NCI-H2029 treated with DMSO at 0.1 percent for 48 hours (cell line): ENCODE measurements at regions not wholly inside any gene's neighbourhood (a gene's known extent, or its start where the extent isn't known, plus 50 kb on each side); places are given as distances from the start of the nearest gene placed in this dataset.
"Not testable (repeated sequence)": the region's sequence is repeated elsewhere in the genome, so short reads cannot be mapped to it uniquely, and the experiment has no call there.

Experiments
- DNase-seq: peaks from one replicate; lab custom pipeline; 2025; lab: John Stamatoyannopoulos, UW

- no peak for DNase-seq
Observed at GRCh38 chr7:13577566-13578145, 411.8 kb downstream of the ETV1 start.

GRCh38 chr7:13578294-13578693, 411.2 kb downstream of the ETV1 start:
- no peak for DNase-seq

- DNase-seq: no peak
Observed at GRCh38 chr7:13581097-13581496, 408.4 kb downstream of the ETV1 start.

DNA sequence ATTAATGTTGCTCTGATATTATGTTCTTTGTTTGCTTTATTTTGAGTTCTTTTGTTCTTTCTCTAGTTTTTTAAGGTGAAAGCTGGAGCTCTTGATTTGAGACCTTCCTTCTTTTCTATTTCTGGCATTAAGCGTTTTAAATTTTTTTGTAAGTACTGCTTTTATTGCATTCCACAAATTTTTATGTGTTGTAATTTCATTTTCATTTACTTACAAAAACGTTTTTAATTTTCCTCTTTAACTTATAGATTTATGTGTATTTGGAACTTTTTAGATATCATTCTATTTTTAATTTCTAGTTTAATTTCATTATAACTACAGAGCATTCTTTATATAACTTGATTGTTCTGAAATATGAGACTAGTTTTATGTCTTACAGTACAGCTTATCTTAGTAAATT, 395.6 kb downstream of the ETV1 start:
- DNase-seq: no peak

DNA sequence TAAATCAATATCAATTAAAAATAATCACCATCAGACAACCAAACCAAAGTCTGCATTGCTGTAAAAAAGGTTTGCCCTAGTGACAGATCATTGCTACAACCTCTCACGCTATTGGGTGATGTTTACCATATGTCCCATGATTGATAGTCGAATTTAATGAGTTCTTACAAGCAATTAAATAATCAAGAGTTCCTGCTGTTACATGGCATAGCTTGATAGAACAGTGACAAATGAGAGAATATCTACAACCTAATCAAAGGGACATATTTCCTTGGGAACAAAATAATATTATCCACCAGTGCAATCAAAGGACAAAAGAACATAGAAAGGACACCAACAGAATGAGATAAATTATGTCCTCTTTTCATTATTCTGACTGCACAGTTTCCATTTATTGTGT, 387.4 kb downstream of the ETV1 start:
- DNase-seq: no peak

GRCh38 chr7:13603016-13603415, 386.4 kb downstream of the ETV1 start:
- DNase-seq: no peak

DNA sequence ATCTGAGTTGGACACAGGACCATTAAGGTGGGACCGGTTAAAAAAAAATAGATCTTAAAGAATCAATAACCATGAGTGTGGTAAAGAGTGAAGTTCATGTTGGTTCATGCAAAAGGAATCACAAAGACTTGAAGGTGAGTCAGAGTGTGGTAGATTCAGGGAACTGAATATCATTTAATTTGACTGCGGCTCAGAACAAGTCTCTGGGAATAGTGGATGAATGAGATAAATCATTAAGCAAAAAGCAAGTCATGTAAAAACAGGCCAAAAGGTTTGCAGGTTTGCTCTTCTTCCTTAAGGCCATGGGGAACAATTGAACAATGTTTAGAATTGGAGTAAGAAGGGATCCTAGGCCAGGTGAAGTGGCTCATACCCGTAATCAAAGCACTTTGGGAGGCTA, 385.8 kb downstream of the ETV1 start:
- no peak for DNase-seq

DNA sequence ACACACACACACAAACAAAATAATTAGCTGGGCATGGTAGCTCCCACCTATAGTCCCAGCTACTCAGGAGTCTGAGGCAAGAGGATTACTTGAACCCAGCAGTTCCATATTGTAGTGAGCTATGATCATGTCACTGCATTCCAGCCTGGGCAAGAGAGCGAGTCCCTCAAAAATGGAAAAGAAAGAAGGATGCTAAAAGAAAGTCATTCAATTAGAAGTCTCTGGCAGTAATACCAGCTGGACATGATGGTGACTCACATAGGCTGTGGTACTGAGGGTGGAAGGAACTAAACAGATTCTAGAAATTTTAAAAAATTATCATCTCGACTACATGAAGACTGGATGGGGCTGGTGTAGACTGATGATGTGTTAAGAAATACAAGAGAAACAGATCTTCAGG, 385.3 kb downstream of the ETV1 start:
- DNase-seq: no peak

DNA sequence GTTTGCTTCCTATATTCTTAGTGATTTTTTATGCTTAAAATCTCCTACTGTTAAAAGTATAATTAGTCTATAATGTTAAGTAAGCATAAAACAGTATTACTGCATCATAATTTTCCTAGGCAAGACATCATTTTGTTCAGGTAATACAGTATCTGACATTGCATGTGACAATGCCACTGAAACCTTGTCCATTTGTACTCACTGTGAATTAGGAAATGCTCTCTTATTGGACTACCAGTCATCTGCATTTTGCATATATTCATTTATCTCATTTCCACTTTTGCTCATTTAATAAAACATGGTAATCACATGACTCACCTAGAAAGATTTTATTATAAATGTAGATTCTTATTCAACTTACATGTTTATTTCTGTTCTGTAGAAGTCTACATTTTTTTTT, 379.1 kb downstream of the ETV1 start:
- DNase-seq: no peak

DNA sequence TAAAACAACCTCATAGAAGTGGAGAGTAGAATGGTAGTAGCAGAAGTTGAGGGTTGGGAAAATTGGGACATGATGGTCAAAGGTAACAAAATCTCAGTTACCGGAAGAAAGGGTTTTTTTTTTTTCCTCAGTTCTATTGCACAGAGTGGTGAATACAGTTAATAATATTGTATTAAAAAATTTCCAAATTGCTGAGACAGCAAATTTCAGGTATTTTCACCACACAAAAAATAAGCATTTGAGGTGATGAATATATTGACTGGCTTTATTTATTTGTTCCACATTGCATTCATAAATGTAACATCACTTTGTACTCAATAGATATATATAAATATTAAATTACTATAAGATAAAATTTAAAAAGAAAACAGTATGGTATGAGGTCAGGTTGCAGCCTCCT, 373.8 kb downstream of the ETV1 start:
- DNase-seq: no peak

DNA sequence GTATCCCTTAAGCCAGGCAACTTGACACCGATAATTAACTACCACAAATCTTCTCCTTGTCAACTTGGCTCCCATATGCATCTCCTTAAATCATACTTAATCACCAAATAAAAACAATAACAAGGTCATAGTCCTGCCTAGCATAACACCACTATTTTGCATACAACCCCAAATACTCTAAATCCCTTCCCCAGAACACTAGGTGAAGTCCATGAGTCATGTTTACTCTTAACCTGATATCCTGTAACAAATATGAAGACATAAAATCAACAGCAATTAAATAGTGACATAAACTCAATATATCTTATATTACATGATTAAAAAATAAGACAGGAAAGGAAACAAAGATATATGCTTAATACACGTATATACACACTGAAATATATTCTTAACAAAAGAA, 362.0 kb downstream of the ETV1 start:
- DNase-seq: no peak

DNA sequence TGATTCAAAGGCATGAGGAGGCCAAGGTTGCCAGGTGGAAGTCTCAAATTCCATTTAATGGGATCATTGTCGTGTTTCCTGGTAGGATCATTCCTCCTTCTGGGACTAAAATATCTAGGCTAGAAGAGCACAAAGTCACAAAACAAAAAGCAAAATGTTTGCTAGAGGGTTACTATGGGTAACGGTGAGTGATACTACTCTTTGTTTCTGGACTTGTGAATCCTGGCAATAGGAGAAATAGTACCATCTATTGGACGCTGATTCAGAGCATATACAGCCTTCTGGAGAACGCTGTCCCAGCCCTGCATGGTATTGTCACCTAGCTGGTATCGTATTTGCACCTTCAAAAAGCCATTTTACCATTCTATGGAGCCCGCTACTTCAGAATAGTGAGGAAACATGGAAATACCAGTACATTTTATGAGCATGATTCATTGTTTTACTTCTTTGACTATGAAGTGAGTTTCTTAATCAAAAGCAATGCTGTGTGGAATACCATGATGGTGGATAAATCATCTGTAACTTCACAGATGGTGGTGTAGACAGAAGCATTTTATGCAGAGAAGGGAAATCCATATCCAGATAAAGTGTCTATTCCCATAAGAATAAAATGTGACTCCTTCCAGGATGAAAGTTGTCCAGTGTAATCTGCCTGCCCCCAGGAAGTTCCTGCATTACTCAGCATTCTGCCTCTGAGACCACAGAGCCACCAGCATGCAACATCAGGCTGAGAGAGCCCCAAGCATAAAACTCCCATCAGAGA, 361.0 kb downstream of the ETV1 start:
- DNase-seq: no peak

DNA sequence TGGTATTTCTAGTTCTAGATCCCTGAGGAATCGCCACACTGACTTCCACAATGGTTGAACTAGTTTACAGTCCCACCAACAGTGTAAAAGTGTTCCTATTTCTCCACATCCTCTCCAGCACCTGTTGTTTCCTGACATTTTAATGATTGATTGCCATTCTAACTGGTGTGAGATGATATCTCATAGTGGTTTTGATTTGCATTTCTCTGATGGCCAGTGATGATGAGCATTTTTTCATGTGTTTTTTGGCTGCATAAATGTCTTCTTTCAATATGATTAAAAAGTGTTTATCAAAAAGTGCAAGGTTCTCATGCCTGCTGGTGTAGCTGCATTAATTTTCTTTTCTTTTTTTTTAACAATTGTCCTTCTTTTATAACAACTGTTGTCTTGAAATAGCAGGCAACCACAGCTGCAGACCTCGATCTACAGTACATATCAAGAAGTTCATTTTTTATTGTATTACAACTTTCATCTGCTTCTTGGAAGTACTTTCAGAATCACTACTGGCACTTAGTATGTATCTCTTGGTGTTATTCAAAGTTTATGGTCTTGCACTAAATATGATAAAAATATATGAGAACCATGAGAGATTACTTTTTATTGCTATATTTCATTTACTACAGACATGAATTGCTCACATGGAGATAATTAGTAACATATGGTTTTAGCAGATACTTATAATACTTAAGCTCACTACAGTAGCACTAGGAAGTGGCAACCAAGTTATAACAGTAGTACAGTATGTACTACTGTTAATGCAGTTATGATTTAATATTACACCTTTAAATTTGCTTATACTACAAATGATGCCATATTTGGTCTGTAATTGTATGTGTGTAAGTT, 358.0 kb downstream of the ETV1 start:
- not testable (repeated sequence) for DNase-seq

GRCh38 chr7:13633857-13634256, 355.6 kb downstream of the ETV1 start:
- DNase-seq: no peak

- DNase-seq: no peak
Observed at GRCh38 chr7:13639396-13639795, 350.1 kb downstream of the ETV1 start.

GRCh38 chr7:13641714-13642113, 347.8 kb downstream of the ETV1 start:
- no peak for DNase-seq

GRCh38 chr7:13651167-13651566, 338.3 kb downstream of the ETV1 start:
- no peak for DNase-seq

GRCh38 chr7:13656330-13656729, 333.1 kb downstream of the ETV1 start:
- no peak for DNase-seq

DNA sequence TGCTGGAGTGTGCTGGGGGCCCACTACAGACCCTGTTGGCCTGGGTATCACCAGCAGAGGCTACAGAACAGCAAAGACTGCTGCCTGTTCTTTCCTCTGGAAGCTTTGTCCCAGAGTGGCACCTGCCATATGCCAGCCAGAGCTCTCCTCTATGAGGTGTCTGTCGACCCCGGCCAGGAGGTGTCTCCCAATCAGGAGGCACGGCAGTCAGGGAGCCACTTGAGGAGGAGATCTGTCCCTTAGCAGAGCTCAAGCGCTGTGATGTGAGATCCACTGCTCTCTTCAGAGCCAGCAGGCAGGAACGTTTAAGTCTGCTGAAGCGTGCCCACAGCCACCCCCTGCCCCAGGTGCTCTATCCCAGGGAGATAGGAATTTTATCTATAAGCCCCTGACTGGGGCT, 316.2 kb downstream of the ETV1 start:
- DNase-seq: no peak

- no peak for DNase-seq
Observed at GRCh38 chr7:13682626-13683025, 306.8 kb downstream of the ETV1 start.

- no peak for DNase-seq
Observed at GRCh38 chr7:13687500-13687899, 302.0 kb downstream of the ETV1 start.

GRCh38 chr7:13692548-13692947, 296.9 kb downstream of the ETV1 start:
- DNase-seq: no peak

GRCh38 chr7:13702251-13702650, 287.2 kb downstream of the ETV1 start:
- DNase-seq: no peak
